HEK293 (cell line): ENCODE measurements at regions not wholly inside any gene's neighbourhood (a gene's known extent, or its start where the extent isn't known, plus 50 kb on each side); places are given as distances from the start of the nearest gene placed in this dataset.

Experiments used
- MEIS1 ChIP-seq: sonication (generic); formaldehyde crosslinking; IDR thresholded peaks from 2 replicates; pipeline ENCODE4 v1.8.1; 2022; ENCODE audit warnings: missing genetic modification reagents, mild to moderate bottlenecking, borderline replicate concordance
- ZNF174 ChIP-seq: fragments of 450-650 bp; formaldehyde crosslinking; IDR thresholded peaks from 2 replicates; pipeline ENCODE4 v1.5.0; 2017; ENCODE audit warnings: missing biosample characterization, mild to moderate bottlenecking, missing genetic modification characterization
- ZNF350 ChIP-seq: fragments of 450-650 bp; formaldehyde crosslinking; IDR thresholded peaks from 2 replicates; pipeline ENCODE4 v1.5.0; 2017; ENCODE audit warnings: missing biosample characterization, mild to moderate bottlenecking, missing genetic modification characterization
- ZNF76 ChIP-seq: fragments of 450-650 bp; formaldehyde crosslinking; IDR thresholded peaks from 2 replicates; pipeline ENCODE4; 2016; ENCODE audit warnings: low read depth, missing biosample characterization, missing genetic modification characterization, borderline replicate concordance
- TF ChIP-seq, protein P1 (sequence below): fragments of 450-650 bp; formaldehyde crosslinking; IDR thresholded peaks from 2 replicates; pipeline ENCODE4 v1.5.1; 2016; ENCODE audit warnings: missing biosample characterization, missing genetic modification characterization

DNA sequence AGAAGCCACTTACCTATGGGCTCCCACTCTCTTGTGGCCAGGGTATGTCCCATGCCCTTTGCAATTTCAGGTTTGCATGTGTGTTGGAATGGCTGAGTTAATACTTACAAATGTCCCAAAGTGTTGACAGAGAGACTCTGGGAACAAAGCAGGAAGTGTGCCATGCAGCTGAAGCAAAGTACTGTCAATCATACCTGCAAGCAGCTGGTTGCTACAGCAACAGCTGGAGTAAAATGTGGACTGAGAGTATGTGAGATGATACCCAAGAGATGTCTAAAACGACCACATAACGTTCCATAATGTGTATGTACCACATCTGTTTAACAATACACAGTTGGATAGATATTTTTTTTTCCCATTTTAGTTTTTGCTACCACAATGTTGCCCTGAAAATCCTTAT, 82.8 kb upstream of the CAMK2D start:
- no peak for TF ChIP-seq ZNF174
- TF ChIP-seq ZNF350: no peak
- no peak for TF ChIP-seq MEIS1
- TF ChIP-seq, protein P1, sequence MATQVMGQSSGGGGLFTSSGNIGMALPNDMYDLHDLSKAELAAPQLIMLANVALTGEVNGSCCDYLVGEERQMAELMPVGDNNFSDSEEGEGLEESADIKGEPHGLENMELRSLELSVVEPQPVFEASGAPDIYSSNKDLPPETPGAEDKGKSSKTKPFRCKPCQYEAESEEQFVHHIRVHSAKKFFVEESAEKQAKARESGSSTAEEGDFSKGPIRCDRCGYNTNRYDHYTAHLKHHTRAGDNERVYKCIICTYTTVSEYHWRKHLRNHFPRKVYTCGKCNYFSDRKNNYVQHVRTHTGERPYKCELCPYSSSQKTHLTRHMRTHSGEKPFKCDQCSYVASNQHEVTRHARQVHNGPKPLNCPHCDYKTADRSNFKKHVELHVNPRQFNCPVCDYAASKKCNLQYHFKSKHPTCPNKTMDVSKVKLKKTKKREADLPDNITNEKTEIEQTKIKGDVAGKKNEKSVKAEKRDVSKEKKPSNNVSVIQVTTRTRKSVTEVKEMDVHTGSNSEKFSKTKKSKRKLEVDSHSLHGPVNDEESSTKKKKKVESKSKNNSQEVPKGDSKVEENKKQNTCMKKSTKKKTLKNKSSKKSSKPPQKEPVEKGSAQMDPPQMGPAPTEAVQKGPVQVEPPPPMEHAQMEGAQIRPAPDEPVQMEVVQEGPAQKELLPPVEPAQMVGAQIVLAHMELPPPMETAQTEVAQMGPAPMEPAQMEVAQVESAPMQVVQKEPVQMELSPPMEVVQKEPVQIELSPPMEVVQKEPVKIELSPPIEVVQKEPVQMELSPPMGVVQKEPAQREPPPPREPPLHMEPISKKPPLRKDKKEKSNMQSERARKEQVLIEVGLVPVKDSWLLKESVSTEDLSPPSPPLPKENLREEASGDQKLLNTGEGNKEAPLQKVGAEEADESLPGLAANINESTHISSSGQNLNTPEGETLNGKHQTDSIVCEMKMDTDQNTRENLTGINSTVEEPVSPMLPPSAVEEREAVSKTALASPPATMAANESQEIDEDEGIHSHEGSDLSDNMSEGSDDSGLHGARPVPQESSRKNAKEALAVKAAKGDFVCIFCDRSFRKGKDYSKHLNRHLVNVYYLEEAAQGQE (tag by site-specific recombination): no peak
- no peak for TF ChIP-seq ZNF76 (tag by site-specific recombination)
